ENCODE measurements at regions not wholly inside any gene's neighbourhood (a gene's known extent, or its start where the extent isn't known, plus 50 kb on each side); places are given as distances from the start of the nearest gene placed in this dataset.

GRCh38 chr13:52931539-52932431 is 83.3 kb upstream of the PCDH8 start:
- POLR2A ChIA-PET = no interaction called here
- H3K9me3 ChIP-seq = no peaks in the 10 kb centered on the region
- WGBS (ENCODE audit: low lambda C conversion rate) = 19% methylated on average over 4 of the region's 4 CpGs
- no peaks in the 10 kb centered on the region for H3K4me1 ChIP-seq (ENCODE audit: control insufficient read depth in 1 of 2, insufficient read depth in 2 of 2, low read depth in 1 of 2, low read length in 1 of 2)
- DNase-seq = no peak
- no peaks in the 10 kb centered on the region for H4K20me1 ChIP-seq (ENCODE audit: insufficient read depth)
- H3F3A ChIP-seq (replicated peaks; ENCODE audit: insufficient read depth) = no peaks in the 10 kb centered on the region
- no peak overlapping the region for H3K4me3 ChIP-seq (ENCODE audit: low read depth in 2 of 2, low read length in 1 of 2)
- no peak overlapping the region for H3K9ac ChIP-seq
- no peaks in the 10 kb centered on the region for H3K9me2 ChIP-seq
- no peaks in the 10 kb centered on the region for H3K36me3 ChIP-seq (replicated peaks in 1 of 2; ENCODE audit: control insufficient read depth in 1 of 2, insufficient read depth in 2 of 2, low read length in 1 of 2)
- TF ChIP-seq SIN3A (IDR thresholded peaks at IDR 0.05; ENCODE audit: borderline replicate concordance, low read depth, low read length) (no peak), TAF1 (IDR thresholded peaks at IDR 0.05; ENCODE audit: borderline replicate concordance, low read depth, low read length) (no peak), FOXM1 (IDR thresholded peaks at IDR 0.05; ENCODE audit: low read depth) (no peak), IRF3 (IDR thresholded peaks at IDR 0.05; ENCODE audit: low read depth, low read length) (no peak), ELF1 (IDR thresholded peaks at IDR 0.05) (no peak), YY1 (IDR thresholded peaks at IDR 0.05; ENCODE audit: low read depth) (no peak), MAX (IDR thresholded peaks at IDR 0.05; ENCODE audit: low read depth) (no peak), FOSL2 (IDR thresholded peaks at IDR 0.05; ENCODE audit: borderline replicate concordance, low read depth) (no peak), GABPA (IDR thresholded peaks at IDR 0.05; ENCODE audit: low read depth) (no peak), EP300 (IDR thresholded peaks at IDR 0.05; ENCODE audit: borderline replicate concordance in 1 of 2, low read depth in 1 of 2, low read length in 1 of 2) (no peak)
- H3K27me3 ChIP-seq (ENCODE audit: insufficient read depth) = no peaks in the 10 kb centered on the region
- no peak overlapping the region for H2AFZ ChIP-seq (ENCODE audit: low read depth)
- CTCF ChIA-PET = interaction anchor here (0.7 to 1.5 kb wide), 3 partner anchors 17 to 220 kb away, joined by 3 to 6 read pairs (median 3); no protein-coding TSS in a partner anchor
- H3K27ac ChIP-seq (ENCODE audit: low read depth in 2 of 2, low read length in 1 of 2) = no peak overlapping the region
- H3K79me2 ChIP-seq (ENCODE audit: insufficient read depth) = no peaks in the 10 kb centered on the region
- no peak overlapping the region for H3K4me2 ChIP-seq

- no peaks in the 10 kb centered on the region for H3K79me2 ChIP-seq (ENCODE audit: insufficient read depth)
- no peaks in the 10 kb centered on the region for H3K27me3 ChIP-seq (ENCODE audit: insufficient read depth)
- no peaks in the 10 kb centered on the region for H4K20me1 ChIP-seq (ENCODE audit: insufficient read depth)
- CTCF ChIA-PET = interaction anchor here (0.9 to 1.5 kb wide), 4 partner anchors 10 to 85 kb away, joined by 3 to 6 read pairs (median 4); no protein-coding TSS in a partner anchor
- no peaks in the 10 kb centered on the region for H3F3A ChIP-seq (replicated peaks; ENCODE audit: insufficient read depth)
- H3K9me2 ChIP-seq = no peaks in the 10 kb centered on the region
- no peak overlapping the region for H3K9ac ChIP-seq
- H3K27ac ChIP-seq (ENCODE audit: low read depth in 2 of 2, low read length in 1 of 2) = no peak overlapping the region
- H3K4me1 ChIP-seq (ENCODE audit: control insufficient read depth in 1 of 2, insufficient read depth in 2 of 2, low read depth in 1 of 2, low read length in 1 of 2) = no peaks in the 10 kb centered on the region
- no peak overlapping the region for H3K4me3 ChIP-seq (ENCODE audit: low read depth in 2 of 2, low read length in 1 of 2)
- no peaks in the 10 kb centered on the region for H3K36me3 ChIP-seq (replicated peaks in 1 of 2; ENCODE audit: control insufficient read depth in 1 of 2, insufficient read depth in 2 of 2, low read length in 1 of 2)
- no peak overlapping the region for H3K4me2 ChIP-seq
- POLR2A ChIA-PET = no interaction called here
- no peak overlapping the region for H2AFZ ChIP-seq (ENCODE audit: low read depth)
- no peaks in the 10 kb centered on the region for H3K9me3 ChIP-seq
- DNase-seq = no peak
- WGBS (ENCODE audit: low lambda C conversion rate) = 27% methylated on average over 5 of the region's 5 CpGs
- TF ChIP-seq YY1 (IDR thresholded peaks at IDR 0.05; ENCODE audit: low read depth) (no peak), EP300 (IDR thresholded peaks at IDR 0.05; ENCODE audit: borderline replicate concordance in 1 of 2, low read depth in 1 of 2, low read length in 1 of 2) (no peak), REST (IDR thresholded peaks at IDR 0.05; ENCODE audit: low read depth, low read length) (no peak), MAX (IDR thresholded peaks at IDR 0.05; ENCODE audit: low read depth) (no peak), USF2 (IDR thresholded peaks at IDR 0.05; ENCODE audit: borderline replicate concordance, low read depth, low read length) (no peak), GATA2 (CRISPR knock-in tag; IDR thresholded peaks at IDR 0.05) (no peak), EZH2phosphoT487 (IDR thresholded peaks at IDR 0.05; ENCODE audit: borderline replicate concordance, low read depth) (no peak), FOSL2 (IDR thresholded peaks at IDR 0.05; ENCODE audit: borderline replicate concordance, low read depth) (no peak), PBX3 (IDR thresholded peaks at IDR 0.05) (no peak), TEAD4 (IDR thresholded peaks at IDR 0.05; ENCODE audit: borderline replicate concordance, insufficient read depth) (no peak), FOXM1 (IDR thresholded peaks at IDR 0.05; ENCODE audit: low read depth) (no peak), MXI1 (IDR thresholded peaks at IDR 0.05; ENCODE audit: low read depth, low read length) (no peak), RFX5 (IDR thresholded peaks at IDR 0.05; ENCODE audit: low read length) (no peak)
Observed at GRCh38 chr13:52931131-52931530, 82.7 kb upstream of the PCDH8 start.
